ENCODE measurements at regions not wholly inside any gene's neighbourhood (a gene's known extent, or its start where the extent isn't known, plus 50 kb on each side); places are given as distances from the start of the nearest gene placed in this dataset.

- Mint-ChIP-seq H3K4me3 (ENCODE audit: unreplicated experiment) (no peak overlapping the region), H3K9me3 (ENCODE audit: unreplicated experiment) (peaks cover 53% of the 10 kb centered on the region), H3K27ac (ENCODE audit: low read depth, unreplicated experiment) (no peak overlapping the region), H3K36me3 (ENCODE audit: insufficient read depth, unreplicated experiment) (no peaks in the 10 kb centered on the region), H3K27me3 (ENCODE audit: insufficient read depth, unreplicated experiment) (no peaks in the 10 kb centered on the region), H3K4me1 (ENCODE audit: insufficient read depth, unreplicated experiment) (no peaks in the 10 kb centered on the region)
- ChIA-PET CTCF (no interaction called here), POLR2A (no interaction called here)
- intact Hi-C loops (cut with micrococcal nuclease): no loop called here
- TF ChIP-seq CTCF (IDR thresholded peaks at IDR 0.05; ENCODE audit: unreplicated experiment): no peak
- no TSS peak for BruUV-seq (replicated peaks)
- no peak for DNase-seq (ENCODE audit: unreplicated experiment)
Measured at GRCh38 chr17:33978889-33979288, 276.2 kb upstream of the CCL2 start.

- H3K27me3 Mint-ChIP-seq (ENCODE audit: insufficient read depth, unreplicated experiment): no peaks in the 10 kb centered on the region
- no peak for DNase-seq (ENCODE audit: unreplicated experiment)
- no TSS peak for BruUV-seq (replicated peaks)
- H3K4me1 Mint-ChIP-seq (ENCODE audit: insufficient read depth, unreplicated experiment): no peaks in the 10 kb centered on the region
- no peaks in the 10 kb centered on the region for H3K36me3 Mint-ChIP-seq (ENCODE audit: insufficient read depth, unreplicated experiment)
- no peak for TF ChIP-seq CTCF (IDR thresholded peaks at IDR 0.05; ENCODE audit: unreplicated experiment)
- H3K27ac Mint-ChIP-seq (ENCODE audit: low read depth, unreplicated experiment): no peak overlapping the region
- intact Hi-C loops (cut with micrococcal nuclease): no loop called here
- ChIA-PET CTCF (no interaction called here), POLR2A (no interaction called here)
- no peak overlapping the region for H3K4me3 Mint-ChIP-seq (ENCODE audit: unreplicated experiment)
- peaks cover 50% of the 10 kb centered on the region for H3K9me3 Mint-ChIP-seq (ENCODE audit: unreplicated experiment)
Measured at GRCh38 chr17:33980193-33980592, 274.9 kb upstream of the CCL2 start.

DNA sequence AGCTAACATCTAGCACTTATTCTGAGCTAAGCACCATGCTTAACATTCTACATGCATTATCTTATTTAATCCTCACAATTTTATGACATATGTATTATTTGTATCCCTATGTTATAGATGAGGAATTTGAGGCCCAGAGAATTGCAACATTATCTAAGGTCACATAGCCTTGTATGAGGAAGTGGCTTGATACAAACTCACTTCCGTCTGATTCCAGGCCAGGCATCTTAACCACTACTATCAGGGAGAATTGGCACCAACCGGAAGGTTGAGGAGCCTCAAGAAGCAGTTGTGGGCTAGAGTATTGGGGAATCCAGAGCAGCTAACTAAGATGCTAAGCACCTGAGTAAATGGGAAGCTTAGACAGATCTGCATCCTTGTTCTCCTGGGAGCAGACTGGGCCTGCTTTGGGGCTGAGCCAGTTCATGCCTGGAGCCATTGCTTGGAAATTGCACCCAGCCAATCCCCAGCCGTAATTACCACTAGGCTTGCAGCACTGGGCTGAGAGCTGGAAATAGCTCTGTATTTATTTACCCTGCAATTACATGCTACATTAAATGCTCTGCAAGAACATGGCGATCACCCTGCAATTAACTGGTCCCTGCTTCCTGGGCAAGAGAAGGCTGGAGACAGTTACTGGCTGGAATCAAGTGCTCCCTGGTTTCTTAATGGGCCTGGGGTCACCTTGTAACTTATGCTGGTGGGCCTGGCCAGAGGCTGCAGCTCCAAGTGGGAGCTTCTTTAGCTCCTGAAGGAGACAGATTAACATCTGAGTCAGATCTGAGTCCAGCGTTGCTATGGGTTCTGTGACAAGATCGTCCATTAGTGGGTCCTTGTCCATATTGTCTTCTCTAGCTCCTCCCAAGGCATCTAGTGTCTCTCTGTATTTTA lies 273.1 kb upstream of the CCL2 start:
- H3K4me3 Mint-ChIP-seq (ENCODE audit: unreplicated experiment): no peak overlapping the region
- no peak for TF ChIP-seq CTCF (IDR thresholded peaks at IDR 0.05; ENCODE audit: unreplicated experiment)
- CTCF ChIA-PET: interaction anchor here (0.6 kb wide), 1 partner anchor 54 kb away, joined by 4 read pairs; no protein-coding TSS in a partner anchor
- POLR2A ChIA-PET: no interaction called here
- intact Hi-C loops (cut with micrococcal nuclease): no loop called here
- BruUV-seq (replicated peaks): no TSS peak
- H3K27ac Mint-ChIP-seq (ENCODE audit: low read depth, unreplicated experiment): no peak overlapping the region
- DNase-seq (ENCODE audit: unreplicated experiment): no peak
- H3K36me3 Mint-ChIP-seq (ENCODE audit: insufficient read depth, unreplicated experiment): no peaks in the 10 kb centered on the region
- H3K9me3 Mint-ChIP-seq (ENCODE audit: unreplicated experiment): peaks cover 41% of the 10 kb centered on the region
- no peaks in the 10 kb centered on the region for H3K4me1 Mint-ChIP-seq (ENCODE audit: insufficient read depth, unreplicated experiment)
- no peaks in the 10 kb centered on the region for H3K27me3 Mint-ChIP-seq (ENCODE audit: insufficient read depth, unreplicated experiment)

DNA sequence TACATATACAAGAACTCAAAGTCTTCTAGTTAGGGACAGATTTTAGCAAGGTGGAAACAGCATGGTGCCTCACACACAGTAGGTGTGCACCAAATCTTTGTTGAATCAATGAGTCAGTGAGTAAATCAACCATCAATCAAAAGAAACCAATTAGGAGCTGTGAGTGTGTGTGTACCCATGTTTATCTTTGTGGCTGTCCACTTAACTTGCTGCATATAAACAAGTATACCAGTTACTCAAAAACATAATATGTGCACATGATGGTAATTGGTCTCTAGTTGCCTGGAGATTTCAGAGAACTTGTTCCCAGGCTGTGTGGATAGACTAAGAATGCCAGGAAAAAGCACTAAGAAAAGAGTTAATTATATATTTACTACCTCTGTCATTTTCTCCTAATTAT lies 272.2 kb upstream of the CCL2 start:
- intact Hi-C loops (cut with micrococcal nuclease): no loop called here
- H3K9me3 Mint-ChIP-seq (ENCODE audit: unreplicated experiment): peaks cover 49% of the 10 kb centered on the region
- BruUV-seq (replicated peaks): no TSS peak
- H3K4me1 Mint-ChIP-seq (ENCODE audit: insufficient read depth, unreplicated experiment): no peaks in the 10 kb centered on the region
- no peak overlapping the region for H3K4me3 Mint-ChIP-seq (ENCODE audit: unreplicated experiment)
- ChIA-PET CTCF (no interaction called here), POLR2A (no interaction called here)
- no peaks in the 10 kb centered on the region for H3K27me3 Mint-ChIP-seq (ENCODE audit: insufficient read depth, unreplicated experiment)
- DNase-seq (ENCODE audit: unreplicated experiment): no peak
- no peak overlapping the region for H3K27ac Mint-ChIP-seq (ENCODE audit: low read depth, unreplicated experiment)
- no peak for TF ChIP-seq CTCF (IDR thresholded peaks at IDR 0.05; ENCODE audit: unreplicated experiment)
- no peaks in the 10 kb centered on the region for H3K36me3 Mint-ChIP-seq (ENCODE audit: insufficient read depth, unreplicated experiment)

All from MCF 10A (cell line).